ENCODE measurements at regions not wholly inside any gene's neighbourhood (a gene's known extent, or its start where the extent isn't known, plus 50 kb on each side); places are given as distances from the start of the nearest gene placed in this dataset.

DNA sequence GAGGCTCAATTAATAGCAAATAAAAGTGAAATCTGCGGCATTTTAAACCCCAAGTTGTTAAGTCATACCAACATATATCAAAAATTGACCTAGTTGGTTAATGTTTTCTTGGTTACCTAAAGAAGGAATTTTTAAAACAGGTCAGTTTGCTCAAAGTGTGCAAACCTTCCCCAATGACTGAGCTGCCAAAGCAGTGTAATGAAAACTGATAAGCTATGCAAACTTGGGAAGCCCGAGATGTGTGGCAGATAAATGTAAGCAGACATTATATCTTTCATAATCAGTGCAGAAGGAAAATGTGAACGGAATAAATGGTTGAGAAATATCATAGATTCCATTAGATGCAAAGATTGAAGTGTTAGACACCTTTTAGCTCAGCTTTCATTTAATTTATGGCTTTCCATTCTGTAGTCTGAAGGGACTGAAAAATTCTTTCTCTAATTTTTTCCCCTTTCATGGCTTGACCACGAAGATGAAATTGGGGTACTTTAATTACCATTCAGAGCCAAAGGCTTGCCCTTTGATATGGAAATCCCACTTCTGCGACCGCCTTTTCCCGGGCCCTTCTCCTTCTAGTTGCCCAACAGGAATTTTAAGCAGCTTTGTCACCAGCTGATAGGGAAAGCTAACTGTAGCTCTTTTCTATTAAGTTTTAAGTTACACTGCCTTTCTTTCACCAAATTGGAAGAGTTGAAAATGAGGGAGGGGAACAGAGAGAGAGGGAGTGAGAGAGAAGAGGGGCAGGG is 306.6 kb upstream of the SOX5 start:
- DNase-seq = no peak

DNA sequence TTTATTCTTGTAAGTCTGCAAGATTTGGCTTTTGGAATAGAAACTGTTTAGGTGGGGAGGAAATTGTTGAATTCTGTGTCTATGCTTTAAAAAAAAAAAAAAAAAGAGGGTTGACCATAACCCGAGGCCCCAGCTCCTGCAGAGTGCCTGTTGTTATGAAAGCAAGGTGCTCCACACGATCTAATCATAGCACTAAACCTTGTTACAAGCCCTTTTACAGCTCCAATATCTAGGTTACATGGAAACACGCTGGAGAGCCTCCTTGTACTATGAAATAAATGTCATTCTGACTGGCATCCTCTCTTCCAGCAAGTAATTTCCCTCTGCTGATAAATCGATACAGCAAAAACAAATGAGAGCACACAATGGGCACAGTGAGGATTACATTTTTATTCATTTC is 303.1 kb upstream of the SOX5 start:
- DNase-seq = no peak

DNA sequence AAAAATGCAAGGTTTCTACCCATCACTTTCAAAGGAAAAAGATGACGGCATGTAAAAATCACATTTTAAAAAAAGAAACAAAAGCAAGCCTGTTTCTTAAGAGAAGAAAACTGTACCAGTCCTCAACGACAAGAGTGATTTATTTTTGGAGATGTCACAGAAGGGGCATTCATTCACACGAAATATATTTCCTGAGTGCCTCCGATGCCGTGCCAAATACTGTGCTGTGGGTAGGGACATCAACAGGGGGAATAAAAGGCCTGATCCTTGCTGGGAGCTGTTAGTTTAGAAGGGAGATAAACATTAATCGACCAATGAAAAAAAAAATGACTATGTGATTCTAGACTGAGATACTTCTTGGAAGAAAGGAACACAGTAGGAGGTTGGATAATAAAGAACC is 297.5 kb upstream of the SOX5 start:
- no peak for DNase-seq

DNA sequence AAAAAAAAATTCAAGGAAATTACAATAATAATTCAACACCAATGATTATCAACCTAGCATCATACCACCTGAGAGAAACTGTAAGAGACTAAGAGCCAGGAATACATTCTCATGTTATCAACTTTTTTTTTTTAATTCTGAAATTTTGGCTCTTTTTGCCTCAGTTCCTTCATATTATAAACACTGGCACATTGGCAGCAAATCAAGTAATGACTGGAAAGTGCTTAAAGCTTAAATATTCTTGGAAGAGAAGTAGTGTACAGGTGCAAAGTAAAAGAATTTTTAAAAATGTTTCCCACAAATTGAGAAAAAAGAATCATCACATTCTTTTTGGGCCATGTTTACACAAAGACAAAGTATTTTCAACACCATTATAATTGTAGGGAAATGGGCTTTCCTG is 296.9 kb upstream of the SOX5 start:
- DNase-seq = no peak

DNA sequence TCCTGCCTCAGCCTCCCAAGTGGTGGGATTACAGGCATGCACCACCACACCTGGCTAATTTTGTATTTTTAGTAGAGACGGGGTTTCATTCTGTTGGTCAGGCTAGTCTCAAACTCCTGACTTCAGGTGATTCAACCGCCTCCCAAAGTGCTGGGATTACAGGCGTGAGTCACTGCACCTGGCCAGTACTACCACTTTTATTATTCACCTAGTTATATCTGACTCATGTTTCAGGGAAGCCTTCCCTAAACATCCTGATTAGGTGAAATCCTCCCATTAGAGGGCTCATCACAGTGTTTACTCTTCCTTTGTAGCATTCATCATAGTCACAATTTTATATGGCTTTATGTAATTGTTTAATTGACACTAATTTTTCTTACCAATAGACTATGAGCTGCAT is 295.3 kb upstream of the SOX5 start:
- no peak for DNase-seq

DNA sequence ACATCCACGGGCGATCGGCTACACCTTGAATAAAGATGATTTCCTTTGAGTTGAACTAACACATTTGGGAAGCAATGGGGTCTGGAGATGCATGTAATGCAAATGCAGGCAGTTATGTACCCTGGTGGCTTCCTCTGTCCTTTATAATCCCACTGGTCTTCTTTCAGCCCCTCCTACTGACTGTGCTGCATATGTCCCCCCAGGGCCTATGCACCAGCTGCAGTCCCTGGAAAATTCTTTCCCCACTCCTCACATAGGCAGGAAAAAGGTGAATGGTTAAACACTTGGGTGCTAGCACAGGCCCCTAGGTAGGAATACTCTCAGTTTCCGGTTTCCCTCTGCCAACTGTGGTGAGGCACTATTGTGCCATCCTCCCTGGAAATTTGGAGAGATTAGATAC is 294.8 kb upstream of the SOX5 start:
- DNase-seq = no peak

DNA sequence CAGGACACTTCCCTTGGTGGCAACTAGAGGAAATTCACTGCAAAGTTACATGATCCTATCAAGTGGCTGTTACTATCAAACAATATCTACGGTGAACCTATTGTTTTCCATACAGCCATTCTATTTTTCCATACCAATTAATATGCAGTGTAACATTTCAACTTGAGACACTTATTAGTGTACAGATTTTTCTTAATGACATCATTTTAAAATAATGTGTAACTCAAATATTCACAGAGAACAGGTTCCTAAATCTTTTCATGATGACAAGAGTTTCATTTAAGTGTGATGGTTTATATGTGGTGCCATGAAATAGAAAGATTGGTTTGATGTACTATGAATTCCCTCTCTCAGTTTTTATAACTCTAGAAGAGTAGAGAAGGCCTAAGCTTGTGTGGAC is 291.2 kb upstream of the SOX5 start:
- DNase-seq = no peak

DNA sequence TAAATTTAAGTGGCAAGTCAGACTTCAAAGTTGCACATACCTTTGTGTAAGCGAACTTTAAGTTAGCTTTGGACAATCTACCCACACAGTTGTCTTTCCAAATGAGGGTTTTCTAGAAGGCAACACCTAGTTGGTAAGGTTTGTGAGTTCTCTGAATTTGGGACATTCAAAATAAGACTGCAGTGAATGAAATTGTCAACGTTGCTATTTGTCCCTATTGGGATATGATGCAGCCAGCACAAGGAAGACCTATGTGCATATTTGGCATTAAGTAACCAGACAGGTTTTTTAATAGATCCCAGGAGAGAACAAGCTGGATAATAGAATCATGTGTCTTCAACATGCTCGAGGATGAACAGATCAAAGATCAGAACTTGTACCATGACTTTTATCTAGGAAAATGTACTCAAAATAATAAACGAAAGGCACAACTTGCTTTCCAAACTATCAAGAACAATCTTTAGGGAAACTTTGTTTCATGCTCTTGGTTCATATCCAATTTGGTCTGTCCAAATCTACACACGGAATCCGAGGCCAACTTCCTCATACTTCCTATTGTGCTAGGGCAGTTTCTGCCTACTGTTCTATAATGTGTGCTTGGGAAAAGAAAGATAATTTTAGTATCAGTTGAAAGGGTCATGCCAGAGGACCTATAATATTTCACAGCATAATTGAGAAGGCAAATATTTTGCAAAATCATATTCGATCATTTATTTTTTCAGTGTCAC is 284.2 kb upstream of the SOX5 start:
- no peak for DNase-seq

DNA sequence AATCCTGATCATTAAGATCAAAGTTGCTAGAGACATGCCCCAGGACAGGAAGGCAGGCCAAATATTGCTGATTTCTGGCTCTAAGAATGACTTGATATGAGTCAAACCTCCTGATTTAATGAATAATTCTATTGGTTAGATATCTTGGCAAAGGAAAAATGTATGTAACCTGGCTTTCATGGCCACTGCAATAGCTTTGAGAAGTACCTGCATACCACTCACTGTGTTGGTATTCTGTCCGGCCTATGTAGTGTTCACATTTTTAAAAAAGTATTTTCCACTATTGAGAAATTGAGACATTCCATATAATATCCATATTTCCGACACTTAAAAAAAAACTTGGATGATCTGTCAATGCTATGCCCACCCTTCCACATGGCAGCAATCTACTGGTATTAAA is 283.1 kb upstream of the SOX5 start:
- no peak for DNase-seq

DNA sequence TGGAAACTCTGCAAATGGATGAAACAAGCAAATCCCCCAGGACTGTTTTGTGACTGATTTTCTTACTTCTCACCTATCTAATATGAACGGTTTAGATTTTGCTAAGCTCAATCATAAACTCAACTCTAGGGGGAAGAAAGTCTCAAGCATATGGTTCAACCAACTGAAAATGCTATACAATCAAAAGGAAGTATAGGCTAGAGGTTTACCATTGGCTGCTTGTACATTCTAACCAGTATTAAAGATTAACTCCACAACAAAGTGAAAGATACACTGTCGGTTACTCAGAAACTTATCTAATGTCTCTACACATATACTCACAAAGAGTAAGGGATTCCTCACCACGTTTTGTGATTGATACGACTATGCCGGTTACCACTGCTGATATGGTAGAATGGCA is 281.8 kb upstream of the SOX5 start:
- no peak for DNase-seq

DNA sequence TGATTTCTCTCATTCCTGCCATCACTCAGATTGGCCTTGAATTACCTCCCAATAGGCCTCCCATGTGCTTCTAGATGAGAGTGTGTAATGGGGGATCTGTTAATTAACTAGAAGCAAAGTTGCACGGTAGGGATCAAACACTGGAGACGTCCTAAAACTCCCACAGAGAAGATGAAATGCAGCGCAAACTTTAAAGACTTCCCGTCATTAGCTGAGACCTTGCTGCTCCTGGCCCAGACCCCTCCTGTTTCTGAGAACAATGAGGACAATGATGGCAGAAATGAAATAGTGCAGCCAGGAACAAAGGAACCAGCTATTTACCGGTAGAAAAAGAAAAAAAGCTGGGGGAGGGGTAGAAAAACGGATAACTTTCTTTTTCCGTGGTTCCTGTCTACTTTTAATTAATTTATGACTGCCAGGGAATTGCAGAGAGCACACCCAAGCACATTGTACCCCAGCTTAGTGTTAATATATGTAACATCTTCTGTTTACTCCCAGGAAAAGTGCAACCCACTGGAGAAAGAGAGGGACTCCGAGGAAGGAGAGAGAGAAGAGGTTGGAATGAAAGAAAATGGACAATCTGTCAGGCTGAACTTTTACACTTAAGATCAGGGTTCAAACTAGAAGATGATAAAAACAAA is 280.7 kb upstream of the SOX5 start:
- no peak for DNase-seq

DNA sequence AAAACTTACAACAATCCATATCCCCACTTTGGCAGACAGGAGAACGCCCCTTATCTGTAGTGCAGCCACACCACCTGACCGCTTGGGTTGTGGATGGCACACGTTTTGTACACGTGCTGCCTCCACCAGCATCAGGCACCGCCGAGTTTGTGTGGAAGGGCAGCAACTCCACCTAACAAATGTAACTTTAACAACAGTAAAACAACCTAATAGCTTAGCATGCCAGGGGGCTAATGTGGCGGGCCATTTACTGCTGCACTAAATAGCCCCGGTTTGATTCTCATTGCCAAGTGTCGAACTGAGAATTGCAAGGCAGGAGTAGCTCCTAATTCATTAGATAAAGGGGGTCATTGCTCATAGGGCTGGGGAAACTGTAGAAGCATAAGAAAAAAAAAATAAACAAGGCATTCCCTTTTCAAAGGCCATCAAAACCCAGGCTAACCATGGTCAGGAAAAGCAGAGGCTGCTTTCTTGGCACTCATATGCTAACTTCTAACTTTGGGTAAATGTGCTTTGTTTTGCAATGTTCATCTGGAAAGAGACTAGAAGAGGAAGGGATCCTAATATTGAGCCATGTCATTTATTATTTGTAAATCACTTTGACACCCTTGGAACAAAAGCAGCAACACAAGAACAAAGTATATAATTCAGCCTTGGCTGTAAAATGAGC is 279.7 kb upstream of the SOX5 start:
- DNase-seq = no peak

DNA sequence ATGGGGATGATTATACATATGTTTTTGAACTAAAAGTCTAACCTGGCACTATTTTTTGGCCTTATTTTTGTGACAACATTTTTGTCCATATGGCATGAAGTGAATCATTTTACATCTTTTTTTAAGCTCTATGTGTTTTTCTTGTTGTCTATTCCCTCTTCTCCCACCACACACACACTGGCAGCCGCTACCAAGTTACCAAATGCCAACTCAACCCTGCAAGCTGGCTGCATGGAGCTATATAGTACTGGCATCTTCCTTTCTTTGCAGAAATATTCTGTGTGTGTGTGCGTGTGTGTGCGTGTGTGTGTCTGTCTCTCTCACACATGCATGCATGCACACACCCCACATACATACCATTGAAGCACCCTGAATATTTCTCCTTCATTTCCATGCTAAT is 278.9 kb upstream of the SOX5 start:
- no peak for DNase-seq

DNA sequence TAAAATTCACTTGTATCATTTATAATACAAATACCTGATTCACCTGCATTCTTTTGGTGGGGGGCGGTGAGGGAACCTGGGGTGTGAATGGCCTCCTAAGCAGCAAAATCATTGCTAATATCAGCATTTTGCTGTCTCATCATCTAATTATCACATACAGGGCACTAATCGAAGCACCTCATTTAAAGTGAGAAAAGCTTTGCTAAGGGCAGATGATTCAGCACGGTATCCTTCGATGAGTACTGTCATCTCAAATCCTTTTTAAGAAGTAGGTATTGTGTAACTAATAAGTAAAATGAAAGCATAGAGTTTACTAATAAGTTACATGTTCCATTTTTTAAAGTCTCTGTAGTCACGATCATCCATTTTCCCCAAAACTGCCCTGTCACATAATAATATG is 278.1 kb upstream of the SOX5 start:
- DNase-seq = no peak

DNA sequence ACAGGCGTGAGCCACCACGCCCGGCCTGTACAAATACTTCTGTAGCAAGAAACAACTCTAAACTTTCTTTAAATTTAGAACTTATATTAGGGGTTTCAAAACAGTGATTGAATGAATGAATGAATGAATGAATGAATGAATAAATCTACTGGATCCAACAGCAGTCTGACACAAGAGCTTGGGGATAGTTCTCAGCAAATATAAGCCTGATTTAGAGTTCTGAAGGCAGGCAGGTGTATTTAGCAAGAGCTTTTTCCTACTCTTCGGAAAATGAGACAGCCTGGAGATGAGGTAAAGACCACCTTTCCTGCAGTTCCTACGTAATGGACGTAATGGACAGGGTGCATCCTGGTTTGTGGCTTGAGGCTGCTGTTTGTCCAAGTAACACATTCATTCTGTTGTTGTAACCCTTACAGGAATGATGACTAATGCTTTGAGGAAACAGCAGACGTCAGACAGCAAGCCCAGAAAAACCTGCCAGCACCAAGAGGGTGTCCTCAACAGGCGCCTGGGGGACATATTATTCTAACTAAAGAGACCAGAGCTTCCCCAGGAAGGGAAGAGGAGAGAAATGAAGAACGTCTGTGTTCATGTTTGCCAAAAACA is 277.4 kb upstream of the SOX5 start:
- no peak for DNase-seq

DNA sequence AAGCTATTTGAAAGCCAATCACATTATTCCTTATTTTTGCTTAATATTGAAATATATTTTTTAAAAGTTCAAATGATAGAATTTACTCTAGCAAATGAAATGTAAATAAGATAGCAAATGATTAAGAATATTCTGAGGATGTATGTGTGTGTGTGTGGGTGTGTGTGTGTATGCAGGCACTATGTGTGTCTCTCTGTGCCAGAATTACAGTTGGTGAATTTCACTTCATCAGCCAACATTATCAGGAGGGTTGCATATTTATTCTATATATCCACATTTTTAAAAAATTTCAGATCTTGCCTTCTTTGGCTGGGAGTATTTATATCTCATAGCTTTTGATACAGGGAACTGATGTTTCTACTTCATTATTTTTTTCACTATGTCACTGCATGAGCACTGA is 274.9 kb upstream of the SOX5 start:
- DNase-seq = no peak

DNA sequence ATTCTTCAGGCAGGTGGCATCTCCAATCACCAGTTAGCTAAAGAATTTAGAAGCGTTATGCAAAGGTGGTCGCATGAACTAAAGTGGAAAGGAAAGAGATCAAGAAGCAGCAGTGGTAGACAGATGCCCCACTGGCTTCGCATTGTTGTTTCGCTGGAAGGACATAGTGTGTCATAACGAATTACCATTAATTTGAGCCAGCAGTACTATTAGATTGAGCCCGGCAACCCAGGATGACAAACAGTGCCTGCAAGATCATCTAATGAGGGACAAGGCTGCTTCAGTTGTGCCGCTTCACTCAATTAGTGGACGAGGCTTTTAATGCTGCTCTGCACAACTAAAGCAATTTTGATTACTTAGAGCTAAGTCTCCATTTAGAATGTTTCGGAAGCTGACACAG is 274.5 kb upstream of the SOX5 start:
- DNase-seq = no peak

DNA sequence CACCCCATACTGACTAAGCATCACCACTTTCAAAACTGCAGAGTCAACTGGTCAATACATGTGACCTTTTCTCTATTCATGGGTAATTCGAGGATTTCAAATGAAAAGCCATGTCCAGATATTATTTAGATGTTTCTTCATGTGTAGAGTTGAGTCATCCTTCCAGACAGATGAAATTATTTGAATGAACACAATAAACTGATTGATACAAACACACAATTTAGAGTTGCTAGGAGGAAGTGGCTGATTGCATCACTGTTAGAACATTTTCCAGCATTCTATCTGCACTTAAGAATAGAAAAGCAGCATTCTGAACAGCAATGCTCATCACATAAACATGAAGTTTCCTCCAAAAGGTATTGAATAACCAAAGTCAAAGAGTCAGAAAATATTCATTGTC is 273.5 kb upstream of the SOX5 start:
- DNase-seq = no peak

DNA sequence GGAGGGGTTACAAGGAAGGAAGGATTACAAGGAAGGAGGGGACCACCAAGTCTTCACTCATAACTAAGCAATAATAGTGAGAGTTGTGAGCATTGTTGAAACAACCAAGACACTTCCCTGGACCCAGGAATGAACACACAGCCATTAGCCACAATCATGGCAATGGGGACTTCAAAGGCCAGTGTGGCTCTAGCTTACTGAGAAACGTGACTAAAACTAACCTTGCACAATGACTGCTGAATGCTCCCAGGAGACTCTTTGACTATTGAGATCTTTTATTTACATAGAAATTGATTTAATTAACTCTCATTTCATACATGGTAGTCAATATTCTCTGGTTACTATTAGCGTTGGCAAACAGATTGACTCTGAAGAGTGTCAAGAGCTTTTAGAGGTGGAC is 263.0 kb upstream of the SOX5 start:
- DNase-seq = no peak

DNA sequence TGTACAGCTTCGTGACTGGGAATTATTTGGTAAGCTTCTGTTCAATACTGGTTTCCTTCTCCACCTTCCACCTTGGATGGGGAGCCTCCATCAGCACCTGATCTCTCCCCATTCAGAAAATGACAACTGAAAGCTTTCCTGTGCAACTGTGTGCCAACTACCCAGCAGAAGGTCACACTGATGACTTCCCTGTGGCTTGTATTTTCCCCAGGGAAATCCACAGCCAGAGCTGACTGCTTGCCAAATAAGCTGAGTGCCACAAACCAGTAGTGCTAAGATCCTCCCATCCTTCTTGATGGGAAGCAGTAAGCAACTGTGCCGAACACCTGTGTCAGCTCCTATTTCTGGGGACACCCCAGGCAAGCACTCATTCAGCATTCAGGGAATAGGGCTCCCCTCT is 257.2 kb upstream of the SOX5 start:
- no peak for DNase-seq

DNA sequence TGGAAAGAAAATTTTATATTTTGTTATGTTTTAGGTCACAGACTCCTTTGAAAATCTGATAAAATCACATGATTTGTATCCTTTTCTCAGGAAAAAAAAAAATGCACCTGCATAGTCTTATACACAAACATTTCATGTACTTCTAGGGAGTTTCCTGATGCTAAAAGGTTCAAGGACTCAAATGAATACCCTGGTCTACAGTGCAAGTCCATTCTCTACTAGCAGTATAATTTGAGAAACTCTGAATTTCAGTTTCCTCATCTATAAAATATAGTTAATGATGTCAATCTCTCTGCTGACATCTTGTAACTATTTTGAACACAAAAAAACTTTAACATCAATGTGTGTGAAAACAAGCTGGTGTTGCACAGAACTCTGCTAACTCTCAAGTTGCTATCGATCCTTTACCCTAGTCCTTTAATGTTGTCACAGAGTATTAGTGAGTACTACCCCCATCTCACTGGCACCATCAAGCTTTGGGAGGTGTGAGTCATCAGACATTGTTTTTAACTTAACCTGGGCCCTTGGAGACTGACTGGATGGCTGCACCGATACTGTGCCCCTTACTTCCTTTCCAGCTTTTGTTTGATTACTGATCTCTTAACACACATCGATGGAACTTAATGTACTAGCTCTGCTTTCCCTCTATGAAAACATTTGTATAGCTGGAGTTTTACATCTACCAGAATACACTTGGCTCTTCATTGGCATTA is 251.9 kb upstream of the SOX5 start:
- no peak for DNase-seq

DNA sequence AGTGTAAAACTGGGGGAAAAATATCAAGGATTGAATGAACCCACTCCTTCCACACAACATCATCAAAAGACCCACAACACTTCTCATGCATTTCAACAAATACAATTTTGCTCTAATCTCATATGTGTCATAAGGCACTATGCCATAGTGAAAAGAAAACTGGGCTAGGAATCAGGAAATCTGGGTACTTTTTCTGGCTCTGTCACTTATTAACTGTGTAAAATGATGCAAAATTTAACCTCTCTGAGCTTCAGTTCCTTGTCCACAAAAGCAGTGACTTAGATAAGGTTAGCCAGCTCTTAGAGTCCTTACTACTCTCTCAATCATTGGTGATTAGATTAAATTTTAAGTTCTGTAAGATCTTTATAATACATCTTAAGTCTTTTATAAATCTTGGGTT is 250.5 kb upstream of the SOX5 start:
- DNase-seq = no peak

Measured in AML-193 (cell line).